ENCODE measurements at regions not wholly inside any gene's neighbourhood (a gene's known extent, or its start where the extent isn't known, plus 50 kb on each side); places are given as distances from the start of the nearest gene placed in this dataset.

DNA sequence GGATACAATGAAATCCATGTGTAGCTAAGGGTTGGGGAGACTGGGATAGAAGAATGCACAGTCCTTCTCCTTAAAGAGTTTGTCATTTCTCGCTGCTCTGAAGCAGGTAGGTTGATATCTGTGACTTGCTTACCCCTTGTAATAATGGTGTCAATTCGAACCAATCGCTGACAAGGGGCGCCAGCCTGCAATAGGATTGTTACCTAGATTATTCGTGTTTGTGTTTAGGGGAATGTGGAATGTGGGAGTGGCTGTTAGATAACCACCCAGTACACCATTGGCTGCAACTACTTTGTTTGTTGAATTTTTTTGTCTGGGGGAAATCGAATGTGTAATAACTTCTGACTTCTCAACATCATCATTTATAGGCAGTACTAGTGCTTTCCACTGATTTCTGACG is 141.6 kb downstream of the LARP7 start:
- TF ChIP-seq ELF4 (IDR thresholded peaks at IDR 0.05) (no peak), SUZ12 (IDR thresholded peaks at IDR 0.05) (no peak), SP1 (IDR thresholded peaks at IDR 0.05) (no peak), HDGF (IDR thresholded peaks at IDR 0.05; ENCODE audit: borderline replicate concordance) (no peak), FOXM1 (IDR thresholded peaks at IDR 0.05; ENCODE audit: borderline replicate concordance) (no peak), FOXA1 (IDR thresholded peaks at IDR 0.05) (no peak), LEF1 (IDR thresholded peaks at IDR 0.05; ENCODE audit: borderline replicate concordance) (no peak), NFRKB (IDR thresholded peaks at IDR 0.05) (no peak)
- ChIA-PET POLR2A (no interaction called here), CTCF (no interaction called here)
- DNase-seq (ENCODE audit: extremely low spot score) = no peak

DNA sequence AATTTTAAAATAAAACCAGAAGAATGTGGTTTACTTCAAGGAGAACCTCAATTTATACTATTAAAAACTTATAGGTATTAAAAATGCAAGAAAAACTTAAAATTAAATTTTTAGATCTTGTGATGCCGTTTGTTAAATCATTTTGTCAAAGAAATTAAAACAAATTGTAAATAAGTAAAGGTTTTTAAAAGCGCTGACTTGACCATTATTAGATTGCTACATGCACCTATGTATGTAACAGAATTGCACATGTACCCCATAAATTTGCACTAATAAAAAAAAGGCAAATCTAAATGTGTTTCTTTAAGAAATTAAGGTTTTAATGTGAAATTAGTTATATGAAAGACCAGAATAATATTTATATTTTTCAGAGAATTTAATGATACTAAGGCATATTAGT is 156.1 kb downstream of the LARP7 start:
- no peak for TF ChIP-seq FOXK2 (IDR thresholded peaks at IDR 0.05)
- TF ChIP-seq BHLHE40 (IDR thresholded peaks at IDR 0.05; ENCODE audit: borderline replicate concordance) = no peak
- TF ChIP-seq SP1 (IDR thresholded peaks at IDR 0.05) = no peak
- no peak for TF ChIP-seq ZNF384 (IDR thresholded peaks at IDR 0.05)
- no peak for TF ChIP-seq CTBP1 (IDR thresholded peaks at IDR 0.05; ENCODE audit: borderline replicate concordance)
- no peak for TF ChIP-seq FOXM1 (IDR thresholded peaks at IDR 0.05; ENCODE audit: borderline replicate concordance)
- no peak for TF ChIP-seq LEF1 (IDR thresholded peaks at IDR 0.05; ENCODE audit: borderline replicate concordance)
- no peak for TF ChIP-seq FOXA1 (IDR thresholded peaks at IDR 0.05)
- no peak for TF ChIP-seq ELF4 (IDR thresholded peaks at IDR 0.05)
- no peak for TF ChIP-seq ARNT (IDR thresholded peaks at IDR 0.05)
- DNase-seq (ENCODE audit: extremely low spot score) = no peak
- ChIA-PET POLR2A (no interaction called here), CTCF (no interaction called here)

DNA sequence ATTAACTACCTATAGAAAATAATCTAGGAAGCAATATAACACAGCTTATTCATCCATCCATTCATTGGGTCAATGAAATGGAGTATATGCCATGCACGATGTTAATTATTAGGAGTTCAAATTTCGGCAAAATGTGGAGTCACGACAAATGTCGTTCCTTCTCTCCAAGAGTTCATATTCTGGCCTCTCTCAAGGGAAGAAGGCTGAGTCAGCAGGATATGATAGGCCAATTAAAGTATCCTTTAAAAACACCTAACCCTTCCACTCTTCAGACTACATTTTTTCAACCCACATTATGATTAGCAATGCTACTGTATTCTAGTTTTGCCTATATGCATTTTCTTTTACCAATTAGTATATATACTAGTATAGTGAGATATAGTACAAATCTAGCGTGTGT is 163.1 kb downstream of the LARP7 start:
- ChIA-PET POLR2A (no interaction called here), CTCF (interaction anchor here (0.7 kb wide), 1 partner anchor 281 kb away, joined by 9 read pairs; no protein-coding TSS in a partner anchor)
- no peak for TF ChIP-seq NFRKB (IDR thresholded peaks at IDR 0.05)
- no peak for TF ChIP-seq ELF4 (IDR thresholded peaks at IDR 0.05)
- TF ChIP-seq ARNT (IDR thresholded peaks at IDR 0.05) = no peak
- TF ChIP-seq FOXK2 (IDR thresholded peaks at IDR 0.05) = no peak
- TF ChIP-seq BHLHE40 (IDR thresholded peaks at IDR 0.05; ENCODE audit: borderline replicate concordance) = no peak
- no peak for TF ChIP-seq ZNF384 (IDR thresholded peaks at IDR 0.05)
- DNase-seq (ENCODE audit: extremely low spot score) = no peak

DNA sequence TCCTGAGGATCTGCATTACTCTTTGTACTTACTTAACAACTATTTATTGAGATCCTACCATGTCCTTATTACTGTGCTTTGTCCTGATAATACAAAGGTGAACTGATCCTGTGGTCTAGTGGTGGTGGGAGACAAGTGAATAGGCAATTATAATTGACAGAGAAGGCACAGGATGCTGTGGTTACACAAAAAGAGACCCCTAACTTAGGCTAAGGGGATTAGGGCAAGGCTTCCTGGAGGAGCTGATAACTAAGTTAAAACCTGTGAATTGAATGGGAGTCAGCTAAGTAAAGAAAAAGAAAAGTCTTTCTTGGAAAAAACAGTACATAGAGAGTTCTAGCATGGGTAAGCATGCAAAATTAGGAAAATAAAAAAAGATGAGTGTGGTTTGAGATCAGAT is 164.4 kb downstream of the LARP7 start:
- no peak for DNase-seq (ENCODE audit: extremely low spot score)
- ChIA-PET POLR2A (interaction anchor here (1.3 kb wide), 1 partner anchor 16 kb away, joined by 4 read pairs; no protein-coding TSS in a partner anchor), CTCF (no interaction called here)
- TF ChIP-seq, protein P1, sequence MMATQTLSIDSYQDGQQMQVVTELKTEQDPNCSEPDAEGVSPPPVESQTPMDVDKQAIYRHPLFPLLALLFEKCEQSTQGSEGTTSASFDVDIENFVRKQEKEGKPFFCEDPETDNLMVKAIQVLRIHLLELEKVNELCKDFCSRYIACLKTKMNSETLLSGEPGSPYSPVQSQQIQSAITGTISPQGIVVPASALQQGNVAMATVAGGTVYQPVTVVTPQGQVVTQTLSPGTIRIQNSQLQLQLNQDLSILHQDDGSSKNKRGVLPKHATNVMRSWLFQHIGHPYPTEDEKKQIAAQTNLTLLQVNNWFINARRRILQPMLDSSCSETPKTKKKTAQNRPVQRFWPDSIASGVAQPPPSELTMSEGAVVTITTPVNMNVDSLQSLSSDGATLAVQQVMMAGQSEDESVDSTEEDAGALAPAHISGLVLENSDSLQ (IDR thresholded peaks at IDR 0.05) = no peak

DNA sequence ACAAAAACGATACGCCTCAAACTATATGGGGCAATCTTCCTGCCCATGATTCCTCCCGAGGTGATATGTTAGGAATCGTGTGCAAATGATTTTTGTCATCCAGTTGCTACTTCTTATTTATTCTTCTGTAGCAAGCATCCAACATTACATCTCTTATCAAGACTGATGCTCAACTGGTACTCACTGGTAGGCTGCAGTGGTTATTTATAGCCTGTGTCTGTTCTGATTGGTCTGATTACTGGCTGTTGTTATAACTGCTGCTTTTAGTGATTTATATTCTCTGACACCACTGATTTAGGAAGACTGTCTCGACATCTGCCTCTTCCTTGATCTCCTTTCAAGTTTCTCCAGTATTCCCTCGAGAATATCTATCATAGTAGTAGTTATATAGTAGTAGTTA is 165.8 kb downstream of the LARP7 start:
- TF ChIP-seq SUZ12 (IDR thresholded peaks at IDR 0.05) (no peak), NFRKB (IDR thresholded peaks at IDR 0.05) (no peak), ELF4 (IDR thresholded peaks at IDR 0.05) (no peak), ZNF384 (IDR thresholded peaks at IDR 0.05) (no peak), HDGF (IDR thresholded peaks at IDR 0.05; ENCODE audit: borderline replicate concordance) (no peak), FOXK2 (IDR thresholded peaks at IDR 0.05) (no peak), TARDBP (IDR thresholded peaks at IDR 0.05) (no peak), BHLHE40 (IDR thresholded peaks at IDR 0.05; ENCODE audit: borderline replicate concordance) (no peak), LEF1 (IDR thresholded peaks at IDR 0.05; ENCODE audit: borderline replicate concordance) (no peak), FOXM1 (IDR thresholded peaks at IDR 0.05; ENCODE audit: borderline replicate concordance) (no peak), L3MBTL2 (conservative IDR thresholded peaks at IDR 0.05) (no peak)
- TF ChIP-seq, protein P1 (IDR thresholded peaks at IDR 0.05) = no peak
- CTCF ChIA-PET = no interaction called here
- POLR2A ChIA-PET = no interaction called here
- no peak for DNase-seq (ENCODE audit: extremely low spot score)

DNA sequence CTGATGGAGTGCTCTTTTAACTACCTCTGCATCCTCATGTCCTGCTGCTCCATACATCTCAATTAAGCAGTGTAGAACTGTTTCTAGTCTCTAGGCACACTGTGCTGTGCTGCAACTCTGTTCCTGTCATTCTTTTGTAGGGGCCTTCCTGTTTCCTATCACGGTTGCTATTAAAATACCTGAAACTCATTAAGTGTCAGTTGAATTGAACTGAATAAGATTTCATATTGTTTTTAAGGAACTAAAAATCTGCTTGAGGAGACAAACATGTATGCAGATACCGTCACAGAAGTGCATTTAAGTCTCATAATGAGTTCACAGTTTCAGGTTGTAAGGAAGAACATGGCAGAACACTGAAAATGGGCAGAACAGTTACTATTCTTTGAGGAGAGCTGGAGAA is 170.1 kb downstream of the LARP7 start:
- POLR2A ChIA-PET = no interaction called here
- no peak for DNase-seq (ENCODE audit: extremely low spot score)
- TF ChIP-seq BHLHE40 (IDR thresholded peaks at IDR 0.05; ENCODE audit: borderline replicate concordance) (no peak), LEF1 (IDR thresholded peaks at IDR 0.05; ENCODE audit: borderline replicate concordance) (no peak), FOXA1 (IDR thresholded peaks at IDR 0.05) (no peak), ARNT (IDR thresholded peaks at IDR 0.05) (no peak), SP1 (IDR thresholded peaks at IDR 0.05) (no peak), SUZ12 (IDR thresholded peaks at IDR 0.05) (no peak), FOXK2 (IDR thresholded peaks at IDR 0.05) (no peak), HDGF (IDR thresholded peaks at IDR 0.05; ENCODE audit: borderline replicate concordance) (no peak), ELF4 (IDR thresholded peaks at IDR 0.05) (no peak), NFRKB (IDR thresholded peaks at IDR 0.05) (no peak), L3MBTL2 (conservative IDR thresholded peaks at IDR 0.05) (no peak), FOXM1 (IDR thresholded peaks at IDR 0.05; ENCODE audit: borderline replicate concordance) (no peak), ZNF384 (IDR thresholded peaks at IDR 0.05) (no peak), CTBP1 (IDR thresholded peaks at IDR 0.05; ENCODE audit: borderline replicate concordance) (no peak), TARDBP (IDR thresholded peaks at IDR 0.05) (no peak)
- TF ChIP-seq, protein P1 (IDR thresholded peaks at IDR 0.05) = no peak
- CTCF ChIA-PET = no interaction called here

DNA sequence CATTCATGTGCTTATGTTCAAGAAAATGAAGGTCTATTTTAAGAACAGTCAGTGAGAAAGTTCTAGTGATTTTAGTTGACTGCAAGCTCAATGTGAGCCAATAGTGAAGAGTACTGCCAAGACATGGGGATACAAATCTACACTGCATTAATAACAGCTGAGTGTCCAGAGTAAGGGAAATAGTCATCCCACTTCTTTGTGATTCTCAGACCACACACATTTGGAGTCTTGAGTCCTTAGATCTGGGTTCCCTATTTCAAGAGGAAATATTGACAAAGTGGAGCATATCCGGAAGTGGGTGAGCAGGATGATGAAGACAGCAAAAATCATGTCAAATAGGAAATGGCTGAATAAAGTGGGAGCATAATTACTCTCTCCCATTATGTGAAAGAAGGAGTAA is 171.1 kb downstream of the LARP7 start:
- CTCF ChIA-PET = no interaction called here

More for the DNA sequence above, 171.1 kb downstream of the LARP7 start:
- TF ChIP-seq FOXM1 (IDR thresholded peaks at IDR 0.05; ENCODE audit: borderline replicate concordance) = no peak
- TF ChIP-seq TARDBP (IDR thresholded peaks at IDR 0.05) = no peak
- no peak for TF ChIP-seq SP1 (IDR thresholded peaks at IDR 0.05)
- no peak for TF ChIP-seq NFRKB (IDR thresholded peaks at IDR 0.05)
- no peak for TF ChIP-seq LEF1 (IDR thresholded peaks at IDR 0.05; ENCODE audit: borderline replicate concordance)
- TF ChIP-seq HDGF (IDR thresholded peaks at IDR 0.05; ENCODE audit: borderline replicate concordance) = no peak
- TF ChIP-seq ZNF384 (IDR thresholded peaks at IDR 0.05) = no peak
- no peak for TF ChIP-seq ELF4 (IDR thresholded peaks at IDR 0.05)
- DNase-seq (ENCODE audit: extremely low spot score) = no peak
- POLR2A ChIA-PET = no interaction called here

Data from HEK293T (cell line).